ENCODE measurements at regions not wholly inside any gene's neighbourhood (a gene's known extent, or its start where the extent isn't known, plus 50 kb on each side); places are given as distances from the start of the nearest gene placed in this dataset.

- H3K9me3 ChIP-seq (ENCODE audit: control insufficient read depth in 4 of 4, low read length in 3 of 4): no peaks in the 10 kb centered on the region
- peaks cover 0 to 7% (median 2%) of the 10 kb centered on the region in 4 donors for H3K4me1 ChIP-seq (ENCODE audit: control insufficient read depth in 4 of 4, insufficient read depth in 4 of 4, low read length in 3 of 4)
- no peaks in the 10 kb centered on the region for H3K27me3 ChIP-seq (ENCODE audit: control insufficient read depth in 4 of 4, insufficient read depth in 4 of 4, low read length in 3 of 4)
- WGBS: 18% methylated on average over 3 of the region's 3 CpGs
- peak overlapping the region in 1 of 2 donors; percentile 34 for H3K9ac ChIP-seq (ENCODE audit: low read depth in 1 of 2, low read length in 2 of 2)
- no peak for DNase-seq (ENCODE audit: low spot score)
- no peak for TF ChIP-seq ZBTB33 (IDR thresholded peaks at IDR 0.05)
- peak in 1 of 2 donors; percentile 27 for TF ChIP-seq RAD21 (IDR thresholded peaks at IDR 0.05)
- peak in 1 of 2 donors; percentile 21 for TF ChIP-seq RXRA (IDR thresholded peaks at IDR 0.05)
- no peak for TF ChIP-seq ATF3 (IDR thresholded peaks at IDR 0.05)
- no peak for TF ChIP-seq EGR1 (IDR thresholded peaks at IDR 0.05; ENCODE audit: low read depth in 2 of 2)
- TF ChIP-seq FOXA2 (IDR thresholded peaks at IDR 0.05): no peak
- TF ChIP-seq REST (IDR thresholded peaks at IDR 0.05): no peak
- TF ChIP-seq JUND (IDR thresholded peaks at IDR 0.05): no peak
- TF ChIP-seq HNF4A (conservative IDR thresholded peaks at IDR 0.05): peak in 1 of 2 donors; percentile 8
- no peak for TF ChIP-seq NR2F2 (IDR thresholded peaks at IDR 0.05)
- no peak for TF ChIP-seq TAF1 (conservative IDR thresholded peaks at IDR 0.05)
- TF ChIP-seq FOXA1 (IDR thresholded peaks at IDR 0.05): no peak
- no peak for TF ChIP-seq YY1 (IDR thresholded peaks at IDR 0.05)
- TF ChIP-seq MAX (IDR thresholded peaks at IDR 0.05): no peak
- no peak for TF ChIP-seq HNF4G (IDR thresholded peaks at IDR 0.05)
- TF ChIP-seq GABPA (IDR thresholded peaks at IDR 0.05 in 1 of 2, conservative IDR thresholded peaks at IDR 0.05 in 1 of 2): no peak
- TF ChIP-seq CTCF (IDR thresholded peaks at IDR 0.05; ENCODE audit: low read depth, low read length, missing input control): no peak
- peak; percentile 38 for TF ChIP-seq SP1 (IDR thresholded peaks at IDR 0.05)
- H3K36me3 ChIP-seq (ENCODE audit: control insufficient read depth in 4 of 4, insufficient read depth in 3 of 4, low read depth in 1 of 4, low read length in 3 of 4): no peaks in the 10 kb centered on the region
- H3K4me3 ChIP-seq (ENCODE audit: low read depth in 1 of 3, low read length in 3 of 3): no peak overlapping the region
- H3K27ac ChIP-seq (ENCODE audit: low read depth in 1 of 2, low read length in 2 of 2): no peak overlapping the region
Measured at GRCh38 chr6:145044641-145045246, 690.6 kb downstream of the EPM2A start.

Measured in liver (tissue), 8 donors.